Smooth muscle cell (in vitro differentiated cells): ENCODE measurements at regions not wholly inside any gene's neighbourhood (a gene's known extent, or its start where the extent isn't known, plus 50 kb on each side); places are given as distances from the start of the nearest gene placed in this dataset.
"Not testable (repeated sequence)": the region's sequence is repeated elsewhere in the genome, so short reads cannot be mapped to it uniquely, and the experiment has no call there.

Experiments used
- DNase-seq: peaks from one replicate; lab custom pipeline; 2025; ENCODE audit not compliant: unreplicated experiment; lab: John Stamatoyannopoulos, UW
- H2AFZ ChIP-seq: fragments of 200-600 bp; sonication (generic); 2 replicates; pipeline ENCODE4 v1.6.0; 2016; ENCODE audit warnings: antibody characterized with exemption, low read depth, mild to moderate bottlenecking
- H3F3A ChIP-seq: fragments of 200-600 bp; sonication (generic); 2 replicates; pipeline ENCODE4 v1.6.0; 2017; ENCODE audit warnings: antibody characterized with exemption, low read depth
- H3K27ac ChIP-seq: fragments of 200-600 bp; sonication (generic); 2 replicates; pipeline ENCODE4 v1.5.1; 2016; ENCODE audit warnings: low read depth, mild to moderate bottlenecking
- H3K27me3 ChIP-seq: fragments of 200-600 bp; sonication (generic); 2 replicates; pipeline ENCODE4 v1.6.1; 2016; ENCODE audit warnings: low read depth, mild to moderate bottlenecking
- H3K36me3 ChIP-seq: fragments of 200-600 bp; sonication (generic); 2 replicates; pipeline ENCODE4 v1.5.1; 2016; ENCODE audit warnings: low read depth
- H3K4me1 ChIP-seq: fragments of 200-600 bp; sonication (generic); 2 replicates; pipeline ENCODE4 v1.5.1; 2016; ENCODE audit warnings: low read depth
- H3K4me2 ChIP-seq: fragments of 200-600 bp; sonication (generic); 2 replicates; pipeline ENCODE4 v1.6.0; 2016; ENCODE audit warnings: mild to moderate bottlenecking
- H3K4me3 ChIP-seq: fragments of 200-600 bp; sonication (generic); 2 replicates; pipeline ENCODE4 v1.5.1; 2016; ENCODE audit warnings: mild to moderate bottlenecking
- H3K79me2 ChIP-seq: fragments of 200-600 bp; sonication (generic); 2 replicates; pipeline ENCODE4 v1.6.0; 2016; ENCODE audit warnings: low read depth, mild to moderate bottlenecking
- H3K9ac ChIP-seq: fragments of 200-600 bp; sonication (generic); 2 replicates; pipeline ENCODE4 v1.6.0; 2016; ENCODE audit warnings: low read depth
- H3K9me3 ChIP-seq: fragments of 200-600 bp; sonication (generic); replicated peaks from 2 replicates; pipeline ENCODE4 v1.5.1; 2016; ENCODE audit warnings: low read depth
- H4K20me1 ChIP-seq: fragments of 200-600 bp; sonication (generic); 2 replicates; pipeline ENCODE4 v1.6.0; 2016; ENCODE audit warnings: low read depth
- WGBS: methylation state at CpG from one replicate; pipeline ENCODE4 v1.1.7; 2016; ENCODE audit warnings: low lambda C conversion rate; 5-methylcytosine and 5-hydroxymethylcytosine counted together
- TF ChIP-seq, protein P1 (sequence below): fragments of 200-600 bp; sonication (generic); IDR thresholded peaks from 2 replicates; pipeline ENCODE4 v1.5.1; 2017; ENCODE audit warnings: borderline replicate concordance, mild to moderate bottlenecking, antibody characterized with exemption; ENCODE audit not compliant: insufficient read depth, poor library complexity, severe bottlenecking

DNA sequence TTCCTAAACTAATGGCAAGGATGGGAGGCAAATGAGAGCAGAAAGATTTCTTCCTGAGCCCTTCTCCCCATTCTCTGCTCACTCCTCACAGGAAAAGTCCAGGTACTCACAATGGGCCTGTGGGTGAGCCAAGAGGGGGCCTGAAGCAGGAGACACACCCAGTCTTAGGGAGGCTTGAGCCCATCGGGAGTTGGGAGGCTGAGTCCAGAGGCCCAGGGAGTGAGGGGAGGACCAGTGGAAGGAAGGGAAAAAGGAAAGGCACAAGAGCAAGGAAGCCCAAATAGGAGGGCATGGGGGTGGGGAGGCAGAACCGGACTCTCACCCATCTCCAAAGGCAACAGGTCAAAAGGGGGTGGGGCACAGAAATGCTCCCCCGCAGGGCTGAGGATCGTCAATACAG is 68.1 kb upstream of the CNEP1R1 start:
- H3K27me3 ChIP-seq, result no peaks in the 10 kb centered on the region
- no peak for DNase-seq
- no peaks in the 10 kb centered on the region for H3K79me2 ChIP-seq
- H4K20me1 ChIP-seq, result no peaks in the 10 kb centered on the region
- no peaks in the 10 kb centered on the region for H3K9me3 ChIP-seq
- H3K4me3 ChIP-seq, result no peak overlapping the region
- H3K4me2 ChIP-seq, result no peak overlapping the region
- H2AFZ ChIP-seq, result no peak overlapping the region
- peaks cover 4% of the 10 kb centered on the region for H3F3A ChIP-seq
- TF ChIP-seq, protein P1, sequence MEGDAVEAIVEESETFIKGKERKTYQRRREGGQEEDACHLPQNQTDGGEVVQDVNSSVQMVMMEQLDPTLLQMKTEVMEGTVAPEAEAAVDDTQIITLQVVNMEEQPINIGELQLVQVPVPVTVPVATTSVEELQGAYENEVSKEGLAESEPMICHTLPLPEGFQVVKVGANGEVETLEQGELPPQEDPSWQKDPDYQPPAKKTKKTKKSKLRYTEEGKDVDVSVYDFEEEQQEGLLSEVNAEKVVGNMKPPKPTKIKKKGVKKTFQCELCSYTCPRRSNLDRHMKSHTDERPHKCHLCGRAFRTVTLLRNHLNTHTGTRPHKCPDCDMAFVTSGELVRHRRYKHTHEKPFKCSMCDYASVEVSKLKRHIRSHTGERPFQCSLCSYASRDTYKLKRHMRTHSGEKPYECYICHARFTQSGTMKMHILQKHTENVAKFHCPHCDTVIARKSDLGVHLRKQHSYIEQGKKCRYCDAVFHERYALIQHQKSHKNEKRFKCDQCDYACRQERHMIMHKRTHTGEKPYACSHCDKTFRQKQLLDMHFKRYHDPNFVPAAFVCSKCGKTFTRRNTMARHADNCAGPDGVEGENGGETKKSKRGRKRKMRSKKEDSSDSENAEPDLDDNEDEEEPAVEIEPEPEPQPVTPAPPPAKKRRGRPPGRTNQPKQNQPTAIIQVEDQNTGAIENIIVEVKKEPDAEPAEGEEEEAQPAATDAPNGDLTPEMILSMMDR, result no peak
- H3K4me1 ChIP-seq, result no peaks in the 10 kb centered on the region
- no peak overlapping the region for H3K27ac ChIP-seq
- H3K36me3 ChIP-seq, result no peaks in the 10 kb centered on the region
- 95% methylated on average over 4 of the region's 4 CpGs for WGBS
- no peak overlapping the region for H3K9ac ChIP-seq

DNA sequence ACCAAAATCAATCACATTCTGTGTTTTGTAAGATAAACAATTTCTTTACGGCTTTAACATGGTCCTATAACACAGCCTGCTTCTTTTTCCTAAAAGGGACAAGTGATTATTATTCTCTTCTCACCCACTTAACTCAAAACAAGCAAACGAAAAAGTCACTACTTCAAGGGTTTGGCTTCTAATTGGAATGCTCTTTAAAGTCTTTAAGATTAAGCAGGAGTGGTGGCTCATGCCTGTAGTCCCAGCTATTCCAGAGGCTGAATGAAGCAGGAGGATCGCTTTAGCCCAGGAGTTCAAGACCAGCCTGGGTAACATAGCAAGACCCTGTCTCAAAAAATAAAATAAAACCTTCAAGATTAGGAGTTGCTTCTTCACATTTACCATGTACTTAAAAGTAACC is 66.6 kb upstream of the CNEP1R1 start:
- Histone ChIP-seq H3K4me2 (no peak overlapping the region), H2AFZ (no peak overlapping the region), H3K4me3 (no peak overlapping the region), H3K36me3 (no peaks in the 10 kb centered on the region), H3F3A (peaks cover 4% of the 10 kb centered on the region), H3K27me3 (no peaks in the 10 kb centered on the region), H4K20me1 (no peaks in the 10 kb centered on the region), H3K9ac (no peak overlapping the region), H3K27ac (no peak overlapping the region), H3K9me3 (no peaks in the 10 kb centered on the region), H3K79me2 (no peaks in the 10 kb centered on the region), H3K4me1 (no peaks in the 10 kb centered on the region)
- 59% methylated on average over 3 of the region's 3 CpGs for WGBS
- TF ChIP-seq, protein P1, result no peak
- DNase-seq, result no peak

GRCh38 chr16:49959552-49960277 is 65.3 kb upstream of the CNEP1R1 start:
- Histone ChIP-seq H3K4me2 (no peak overlapping the region), H3K9me3 (no peaks in the 10 kb centered on the region), H2AFZ (no peak overlapping the region), H3K27ac (no peak overlapping the region), H3K27me3 (no peaks in the 10 kb centered on the region), H3K4me3 (no peak overlapping the region), H3K79me2 (no peaks in the 10 kb centered on the region), H3K9ac (no peak overlapping the region), H3K36me3 (no peaks in the 10 kb centered on the region), H3F3A (peaks cover 4% of the 10 kb centered on the region), H3K4me1 (no peaks in the 10 kb centered on the region), H4K20me1 (no peaks in the 10 kb centered on the region)
- TF ChIP-seq, protein P1, result no peak
- WGBS, result 70% methylated on average over 11 of the region's 11 CpGs
- DNase-seq, result no peak

DNA sequence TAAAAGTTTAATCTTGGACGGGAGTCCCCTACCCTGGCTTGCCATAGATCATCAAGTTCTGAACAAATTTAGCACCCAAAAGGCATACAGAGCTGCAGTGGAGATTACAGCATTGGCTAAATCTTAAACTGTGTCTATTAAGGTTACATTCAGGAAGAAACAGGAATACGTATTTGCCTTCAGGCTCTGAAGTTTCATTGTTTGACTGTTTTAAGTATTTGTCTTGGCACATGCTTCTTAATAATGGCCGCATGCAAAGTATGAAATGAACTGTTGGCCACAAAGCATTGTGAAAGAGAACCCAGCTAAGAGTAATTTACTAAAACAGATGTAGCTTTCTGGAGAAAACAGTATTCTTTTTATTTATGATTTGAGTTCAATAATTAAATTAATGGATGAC is 63.9 kb upstream of the CNEP1R1 start:
- no peak for DNase-seq
- WGBS, result 86% methylated on average over 3 of the region's 3 CpGs
- Histone ChIP-seq H2AFZ (no peak overlapping the region), H3K4me1 (no peaks in the 10 kb centered on the region), H3K27me3 (no peaks in the 10 kb centered on the region), H3K79me2 (no peaks in the 10 kb centered on the region), H3K9ac (no peak overlapping the region), H4K20me1 (no peaks in the 10 kb centered on the region), H3K4me2 (no peak overlapping the region), H3K27ac (no peak overlapping the region), H3K36me3 (no peaks in the 10 kb centered on the region), H3K9me3 (no peaks in the 10 kb centered on the region), H3K4me3 (no peak overlapping the region), H3F3A (peaks cover 4% of the 10 kb centered on the region)
- TF ChIP-seq, protein P1, result no peak

DNA sequence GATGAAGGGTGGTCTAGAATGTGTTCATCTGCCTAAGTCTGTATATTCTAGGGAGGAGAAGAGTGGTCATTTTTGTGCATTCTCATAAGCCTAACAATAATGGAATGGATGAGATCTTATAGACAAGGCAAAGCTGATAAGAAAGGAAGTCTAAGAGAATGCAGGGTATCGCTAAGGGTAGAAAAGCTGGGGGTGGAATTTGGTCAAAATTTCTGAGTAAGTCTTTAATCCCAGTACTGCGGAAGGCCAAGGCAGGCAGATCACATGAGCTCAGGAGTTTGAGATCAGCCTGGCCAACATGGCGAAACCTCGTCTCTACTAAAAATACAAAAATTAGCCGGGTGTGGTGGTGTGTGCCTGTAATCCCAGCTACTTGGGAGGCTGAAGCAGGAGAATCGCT is 62.5 kb upstream of the CNEP1R1 start:
- not testable (repeated sequence) for H3K36me3 ChIP-seq, H3K4me2 ChIP-seq, DNase-seq, H3K27ac ChIP-seq, H3K9ac ChIP-seq, H3K4me3 ChIP-seq, H3K4me1 ChIP-seq, H3F3A ChIP-seq, H3K27me3 ChIP-seq, H3K79me2 ChIP-seq, H2AFZ ChIP-seq, H4K20me1 ChIP-seq, H3K9me3 ChIP-seq
- 96% methylated on average over 6 of the region's 6 CpGs for WGBS
